Common myeloid progenitor, CD34-positive (primary cell): ENCODE measurements at regions not wholly inside any gene's neighbourhood (a gene's known extent, or its start where the extent isn't known, plus 50 kb on each side); places are given as distances from the start of the nearest gene placed in this dataset.

Experiments used
- CTCF ChIA-PET: fragments of 350-600 bp; sonication (Branson Sonifier 250); formaldehyde crosslinking; loops from one replicate; lab custom pipeline; 2021; ENCODE audit warnings: antibody characterized with exemption; lab: Charles Lee
- POLR2A ChIA-PET: fragments of 350-600 bp; sonication (Branson Sonifier 250); formaldehyde crosslinking; loops from one replicate; lab custom pipeline; 2021; ENCODE audit warnings: antibody characterized with exemption; lab: Charles Lee
- DNase-seq, 3 donors: peaks; one replicate each; pipeline versions ENCODE4 v3.0.0 to v3.0.0-alpha.2; 2013
- H3K27ac ChIP-seq, 2 experiments: 1 replicate in 1 of 2; 2 replicates in 1 of 2; pipeline ENCODE4 v1.7.0; 2013; ENCODE audit warnings: inconsistent platforms in 2 of 2, low read length in 2 of 2, mild to moderate bottlenecking in 2 of 2, low read depth in 1 of 2, moderate library complexity in 1 of 2; ENCODE audit not compliant: severe bottlenecking in 2 of 2, insufficient read depth in 1 of 2, poor library complexity in 1 of 2
- H3K27me3 ChIP-seq, 5 experiments: replicated peaks in 2 of 5; 1 replicate in 3 of 5; 2 replicates in 2 of 5; pipeline versions ENCODE4 v1.6.1 to v1.7.0; 2013; ENCODE audit warnings: low read length in 4 of 5, mild to moderate bottlenecking in 2 of 5, moderate library complexity in 2 of 5, inconsistent platforms in 1 of 5; ENCODE audit not compliant: insufficient read depth in 5 of 5, control insufficient read depth in 4 of 5
- H3K36me3 ChIP-seq, 4 experiments: 1 replicate in 2 of 4; 2 replicates in 2 of 4; pipeline versions ENCODE4 v1.6.1 to v1.7.0; 2013; ENCODE audit warnings: low read length in 3 of 4, control low read depth in 1 of 4, mild to moderate bottlenecking in 1 of 4; ENCODE audit not compliant: control insufficient read depth in 4 of 4, insufficient read depth in 4 of 4
- H3K4me1 ChIP-seq, 4 experiments: 1 replicate in 3 of 4; 2 replicates in 1 of 4; pipeline versions ENCODE4 v1.6.1 to v1.7.1; 2013; ENCODE audit warnings: low read length in 3 of 4, mild to moderate bottlenecking in 3 of 4, control low read depth in 1 of 4, inconsistent platforms in 1 of 4, moderate library complexity in 1 of 4; ENCODE audit not compliant: control insufficient read depth in 4 of 4, insufficient read depth in 4 of 4; ENCODE audit errors: control extremely low read depth in 1 of 4
- H3K4me3 ChIP-seq, 7 experiments: 1 replicate in 4 of 7; 2 replicates in 3 of 7; pipeline versions ENCODE4 v1.5.1 to v1.7.0; 2013; ENCODE audit warnings: mild to moderate bottlenecking in 7 of 7, low read length in 6 of 7, moderate library complexity in 6 of 7, inconsistent platforms in 2 of 7, low read depth in 2 of 7, control low read depth in 1 of 7; ENCODE audit not compliant: insufficient read depth in 4 of 7, control insufficient read depth in 1 of 7; ENCODE audit errors: extremely low read depth in 1 of 7
- H3K9me3 ChIP-seq, 5 experiments: 1 replicate in 4 of 5; 2 replicates in 1 of 5; pipeline versions ENCODE4 v1.6.1 to v1.7.1; 2013; ENCODE audit warnings: low read length in 4 of 5, mild to moderate bottlenecking in 2 of 5, inconsistent platforms in 1 of 5, low read depth in 1 of 5, moderate library complexity in 1 of 5; ENCODE audit not compliant: control insufficient read depth in 4 of 5, insufficient read depth in 2 of 5; ENCODE audit errors: control extremely low read depth in 1 of 5
- WGBS: methylation state at CpG from one replicate; pipeline ENCODE4 v1.1.5; 2013; ENCODE audit not compliant: insufficient coverage; 5-methylcytosine and 5-hydroxymethylcytosine counted together

- 98% methylated on average over 5 of the region's 5 CpGs for WGBS
- no peak overlapping the region for H3K27ac ChIP-seq
- CTCF ChIA-PET: interaction anchor here (0.6 kb wide), 1 partner anchor 1045 kb away, joined by 3 read pairs; no protein-coding TSS in a partner anchor
- no peaks in the 10 kb centered on the region for H3K9me3 ChIP-seq
- no peaks in the 10 kb centered on the region for H3K36me3 ChIP-seq
- no peaks in the 10 kb centered on the region for H3K4me1 ChIP-seq
- POLR2A ChIA-PET: interaction anchor here (0.7 kb wide), 1 partner anchor 50 kb away, joined by 4 read pairs; no protein-coding TSS in a partner anchor
- H3K27me3 ChIP-seq: peaks cover 0 to 2% (median 0%) of the 10 kb centered on the region in 5 experiments
- H3K4me3 ChIP-seq: no peak overlapping the region
- no peak for DNase-seq
Observed at GRCh38 chr2:66789741-66790140, 354.8 kb downstream of the MEIS1 start.

- Histone ChIP-seq H3K27me3 (peaks cover 0 to 2% (median 0%) of the 10 kb centered on the region in 5 experiments), H3K27ac (no peak overlapping the region), H3K36me3 (no peaks in the 10 kb centered on the region), H3K9me3 (no peaks in the 10 kb centered on the region), H3K4me1 (no peaks in the 10 kb centered on the region), H3K4me3 (no peak overlapping the region)
- 100% methylated on average over 1 of the region's 1 CpG for WGBS
- ChIA-PET POLR2A (interaction anchor here (0.6 kb wide), 1 partner anchor 231 kb away, joined by 3 read pairs; no protein-coding TSS in a partner anchor), CTCF (no interaction called here)
- DNase-seq: no peak
Observed at GRCh38 chr2:66790651-66791181, 355.8 kb downstream of the MEIS1 start.

- WGBS: 94% methylated on average over 4 of the region's 8 CpGs
- POLR2A ChIA-PET: no interaction called here
- H3K27ac ChIP-seq: no peak overlapping the region
- H3K36me3 ChIP-seq: no peaks in the 10 kb centered on the region
- no peak for DNase-seq
- no peaks in the 10 kb centered on the region for H3K4me1 ChIP-seq
- CTCF ChIA-PET: no interaction called here
- no peak overlapping the region for H3K4me3 ChIP-seq
- peaks cover 0 to 2% (median 0%) of the 10 kb centered on the region in 5 experiments for H3K27me3 ChIP-seq
- H3K9me3 ChIP-seq: no peaks in the 10 kb centered on the region
Observed at GRCh38 chr2:66794070-66794469, 359.1 kb downstream of the MEIS1 start.

GRCh38 chr2:66794551-66794950 lies 359.6 kb downstream of the MEIS1 start:
- peaks cover 0 to 2% (median 0%) of the 10 kb centered on the region in 5 experiments for H3K27me3 ChIP-seq
- H3K9me3 ChIP-seq: no peaks in the 10 kb centered on the region
- no peak overlapping the region for H3K4me3 ChIP-seq
- DNase-seq: no peak
- ChIA-PET CTCF (no interaction called here), POLR2A (no interaction called here)
- no peaks in the 10 kb centered on the region for H3K36me3 ChIP-seq
- no CpG with 5 or more reads among the region's 1 CpG for WGBS
- H3K27ac ChIP-seq: no peak overlapping the region
- H3K4me1 ChIP-seq: no peaks in the 10 kb centered on the region

GRCh38 chr2:66802877-66803276 lies 368.0 kb downstream of the MEIS1 start:
- Histone ChIP-seq H3K27me3 (no peaks in the 10 kb centered on the region), H3K4me3 (no peak overlapping the region), H3K4me1 (no peaks in the 10 kb centered on the region), H3K27ac (no peak overlapping the region), H3K9me3 (no peaks in the 10 kb centered on the region), H3K36me3 (no peaks in the 10 kb centered on the region)
- DNase-seq: no peak
- ChIA-PET CTCF (no interaction called here), POLR2A (no interaction called here)
- 100% methylated on average over 1 of the region's 2 CpGs for WGBS

GRCh38 chr2:66803726-66804125 lies 368.8 kb downstream of the MEIS1 start:
- no peaks in the 10 kb centered on the region for H3K4me1 ChIP-seq
- ChIA-PET POLR2A (no interaction called here), CTCF (no interaction called here)
- no peaks in the 10 kb centered on the region for H3K36me3 ChIP-seq
- no peak overlapping the region for H3K27ac ChIP-seq
- H3K9me3 ChIP-seq: no peaks in the 10 kb centered on the region
- WGBS: no CpG with 5 or more reads among the region's 2 CpGs
- no peak overlapping the region for H3K4me3 ChIP-seq
- DNase-seq: no peak
- no peaks in the 10 kb centered on the region for H3K27me3 ChIP-seq

GRCh38 chr2:66805016-66805865 lies 370.3 kb downstream of the MEIS1 start:
- Histone ChIP-seq H3K27me3 (no peaks in the 10 kb centered on the region), H3K27ac (no peak overlapping the region), H3K9me3 (no peaks in the 10 kb centered on the region), H3K4me3 (no peak overlapping the region), H3K36me3 (no peaks in the 10 kb centered on the region), H3K4me1 (no peaks in the 10 kb centered on the region)
- ChIA-PET POLR2A (no interaction called here), CTCF (interaction anchor here (0.8 kb wide), 1 partner anchor 11 kb away, joined by 3 read pairs; no protein-coding TSS in a partner anchor)
- 99% methylated on average over 8 of the region's 8 CpGs for WGBS
- no peak for DNase-seq
